ENCODE measurements at regions not wholly inside any gene's neighbourhood (a gene's known extent, or its start where the extent isn't known, plus 50 kb on each side); places are given as distances from the start of the nearest gene placed in this dataset.
"Not testable (repeated sequence)": the region's sequence is repeated elsewhere in the genome, so short reads cannot be mapped to it uniquely, and the experiment has no call there.

- no peak for DNase-seq
Measured at GRCh38 chr11:96520939-96521338, 131.1 kb downstream of the JRKL start.

- no peak for DNase-seq
Measured at GRCh38 chr11:96523656-96524055, 133.8 kb downstream of the JRKL start.

GRCh38 chr11:96524475-96524874 is 134.7 kb downstream of the JRKL start:
- DNase-seq = no peak

GRCh38 chr11:96530473-96530872 is 140.7 kb downstream of the JRKL start:
- no peak for DNase-seq

- DNase-seq = no peak
Measured at GRCh38 chr11:96538104-96538503, 148.3 kb downstream of the JRKL start.

- DNase-seq = no peak
Measured at GRCh38 chr11:96538622-96539021, 148.8 kb downstream of the JRKL start.

- no peak for DNase-seq
Measured at GRCh38 chr11:96540875-96541274, 151.1 kb downstream of the JRKL start.

GRCh38 chr11:96543177-96543576 is 153.4 kb downstream of the JRKL start:
- no peak for DNase-seq

- DNase-seq = not testable (repeated sequence)
Measured at GRCh38 chr11:96545192-96545591, 155.4 kb downstream of the JRKL start.

GRCh38 chr11:96551136-96551535 is 161.3 kb downstream of the JRKL start:
- no peak for DNase-seq

- peak in 1 of 5 experiments; percentile 11 for DNase-seq
Measured at GRCh38 chr11:96554236-96554820, 164.5 kb downstream of the JRKL start.

GRCh38 chr11:96555826-96556225 is 166.0 kb downstream of the JRKL start:
- not testable (repeated sequence) for DNase-seq

- DNase-seq = not testable (repeated sequence)
Measured at GRCh38 chr11:96560727-96561126, 170.9 kb downstream of the JRKL start.

GRCh38 chr11:96567176-96567575 is 177.4 kb downstream of the JRKL start:
- peak in 1 of 5 experiments; percentile 16 for DNase-seq

GRCh38 chr11:96567667-96568066 is 177.9 kb downstream of the JRKL start:
- no peak for DNase-seq

- no peak for DNase-seq
Measured at GRCh38 chr11:96576383-96576782, 186.6 kb downstream of the JRKL start.

GRCh38 chr11:96578379-96578778 is 188.6 kb downstream of the JRKL start:
- no peak for DNase-seq

- no peak for DNase-seq
Measured at GRCh38 chr11:96579656-96580055, 189.8 kb downstream of the JRKL start.

- DNase-seq = no peak
Measured at GRCh38 chr11:96580476-96581040, 190.7 kb downstream of the JRKL start.

GRCh38 chr11:96585944-96586880 is 196.4 kb downstream of the JRKL start:
- not testable (repeated sequence) for DNase-seq

GRCh38 chr11:96588793-96589192 is 199.0 kb downstream of the JRKL start:
- not testable (repeated sequence) for DNase-seq

- no peak for DNase-seq
Measured at GRCh38 chr11:96595011-96595410, 205.2 kb downstream of the JRKL start.

- no peak for DNase-seq
Measured at GRCh38 chr11:96607864-96608558, 218.2 kb downstream of the JRKL start.

Measured in T-helper 2 cell (primary cell).